Glomerular endothelial cell (primary cell): ENCODE measurements at regions not wholly inside any gene's neighbourhood (a gene's known extent, or its start where the extent isn't known, plus 50 kb on each side); places are given as distances from the start of the nearest gene placed in this dataset.
"Not testable (repeated sequence)": the region's sequence is repeated elsewhere in the genome, so short reads cannot be mapped to it uniquely, and the experiment has no call there.

ENCODE experiments used
- DNase-seq: peaks from one replicate; pipeline ENCODE4 v3.0.0-alpha.2; 2011; ENCODE audit warnings: low read depth, low spot score; ENCODE audit errors: extremely low read depth

DNA sequence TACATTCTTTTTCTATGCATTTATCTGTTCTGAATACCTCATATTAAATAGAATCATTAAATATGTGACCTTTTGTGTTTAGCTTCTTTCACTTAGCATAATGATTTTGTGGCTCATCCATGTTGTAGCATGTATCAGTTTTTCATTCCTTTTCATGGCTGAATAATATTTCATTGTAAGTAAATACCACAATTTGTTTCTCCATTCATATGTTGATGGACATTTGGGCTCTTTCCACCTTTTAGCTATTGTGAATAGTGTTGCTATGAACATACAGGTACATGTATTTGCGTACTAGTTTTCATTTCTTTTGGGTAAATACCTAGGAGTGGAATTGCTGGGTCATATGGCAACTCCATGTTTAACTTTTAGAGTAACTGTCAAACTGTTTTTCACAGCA is 85.1 kb downstream of the GNL3L start:
- no peak for DNase-seq

DNA sequence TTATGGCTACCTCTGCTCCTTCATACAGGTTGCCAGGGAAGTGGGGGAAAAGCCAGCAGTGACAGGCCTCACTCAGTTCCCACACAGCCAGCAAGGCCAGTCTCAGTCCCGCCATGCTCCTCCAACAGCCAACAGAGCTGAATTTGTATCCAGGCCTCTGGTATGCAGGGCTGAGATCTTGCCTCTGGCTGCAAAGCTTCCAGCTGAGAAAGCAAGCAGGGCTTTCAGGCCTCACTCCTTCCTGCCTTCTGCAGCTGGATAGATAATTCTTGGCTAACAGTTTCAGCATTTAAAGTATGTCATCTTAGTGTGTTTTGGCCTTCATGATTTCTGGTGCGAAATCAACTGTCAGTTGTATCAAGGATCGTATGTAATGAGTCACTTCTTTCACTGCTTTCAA is 103.6 kb downstream of the GNL3L start:
- DNase-seq: no peak

GRCh38 chrX:54639018-54639345 is 109.0 kb downstream of the GNL3L start:
- DNase-seq: no peak

GRCh38 chrX:54639346-54640102 is 109.5 kb downstream of the GNL3L start:
- DNase-seq: peak; percentile 74

- no peak for DNase-seq
Measured at GRCh38 chrX:54640103-54640690, 110.2 kb downstream of the GNL3L start.

- DNase-seq: no peak
Measured at GRCh38 chrX:54640736-54641135, 110.7 kb downstream of the GNL3L start.

DNA sequence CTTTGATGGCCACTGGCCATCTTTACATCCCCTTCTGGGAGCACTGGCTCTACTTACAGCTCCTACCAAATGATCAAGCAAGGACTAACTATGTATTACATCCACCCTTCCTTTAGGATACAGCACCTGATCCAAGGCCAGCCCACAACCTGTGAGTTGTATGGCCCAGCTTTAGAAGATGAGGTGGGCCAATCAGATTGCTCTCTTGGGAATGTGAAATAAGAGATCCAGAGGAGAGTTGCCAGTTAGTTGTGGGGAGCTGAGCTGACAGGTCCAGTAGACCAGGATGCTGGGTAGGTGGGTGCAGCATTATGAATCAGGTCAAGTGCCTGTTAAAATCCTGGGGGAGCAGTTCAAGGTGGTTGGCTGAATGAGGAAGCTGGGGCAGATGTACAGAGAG is 111.5 kb downstream of the GNL3L start:
- DNase-seq: no peak

DNA sequence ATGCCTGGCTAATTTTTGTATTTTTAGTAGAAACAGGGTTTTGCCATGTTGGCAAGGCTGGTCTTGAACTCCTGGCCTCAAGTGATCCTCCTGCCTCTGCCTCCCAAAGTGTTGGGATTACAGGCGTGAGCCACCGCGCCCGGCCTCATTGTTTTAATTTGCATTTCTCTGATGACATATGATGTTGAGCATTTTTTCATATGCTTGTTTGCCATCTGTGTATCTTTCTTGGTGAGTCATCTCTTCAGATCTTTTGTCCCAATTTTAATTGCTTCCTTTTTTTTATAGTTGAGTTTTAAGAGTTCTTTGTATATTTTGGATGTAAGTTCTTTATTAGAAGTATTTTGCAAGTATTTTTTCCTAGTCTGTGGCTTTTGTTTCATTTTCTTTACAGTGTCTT is 117.6 kb downstream of the GNL3L start:
- not testable (repeated sequence) for DNase-seq

GRCh38 chrX:54659547-54659946 is 129.5 kb downstream of the GNL3L start:
- DNase-seq: no peak

DNA sequence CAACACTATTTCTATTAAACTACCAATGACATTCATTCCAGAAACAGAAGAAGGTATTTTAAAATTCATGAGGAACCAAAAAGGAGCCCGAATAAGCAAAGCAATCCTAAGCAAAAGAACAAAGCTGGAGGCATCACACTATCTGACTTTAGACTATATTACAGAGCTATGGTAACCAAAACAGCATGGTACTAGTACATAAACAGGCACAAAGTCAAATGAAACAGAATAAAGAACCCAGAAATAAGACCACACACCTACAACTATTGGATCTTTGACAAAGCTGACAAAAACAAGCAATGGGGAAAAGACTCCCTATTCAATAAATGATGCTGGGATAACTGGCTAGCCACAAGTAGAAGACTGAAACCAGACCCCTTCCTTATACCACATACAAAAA is 122.3 kb downstream of the ITIH6 start:
- no peak for DNase-seq

- no peak for DNase-seq
Measured at GRCh38 chrX:54695231-54695630, 102.8 kb downstream of the ITIH6 start.

DNA sequence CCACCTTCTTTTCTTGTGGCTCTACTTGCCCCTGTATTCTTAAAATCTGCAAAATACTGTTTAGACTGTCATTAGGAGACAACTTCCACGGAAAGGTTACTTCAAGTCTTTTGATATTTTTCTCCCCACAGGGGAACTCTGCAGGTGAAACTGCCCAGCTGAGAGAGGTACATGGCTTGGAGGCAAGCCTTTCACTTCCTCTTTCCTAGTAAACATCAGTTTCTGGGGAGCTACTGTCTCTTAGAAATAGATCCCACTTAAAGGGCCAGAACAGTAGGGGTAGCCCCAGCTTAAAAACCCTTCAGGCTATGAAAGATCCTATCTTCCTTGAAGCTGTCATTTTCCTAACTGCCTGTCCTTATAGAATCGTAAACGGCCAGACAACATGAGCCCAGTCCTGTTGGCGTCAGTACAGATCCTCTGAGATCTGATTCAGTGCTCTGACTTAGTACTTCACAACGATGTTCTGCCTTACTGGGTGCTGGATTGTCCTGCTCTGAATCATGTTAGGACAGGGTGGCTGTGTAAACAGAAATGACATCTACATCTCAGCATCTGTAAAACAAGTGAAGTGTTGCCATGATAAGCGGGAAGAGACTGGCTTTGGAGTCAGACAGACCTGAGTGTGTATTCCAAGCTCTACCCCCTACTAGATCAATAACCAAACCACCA is 102.1 kb downstream of the ITIH6 start:
- no peak for DNase-seq
